NCI-H2171 (cell line): ENCODE measurements at regions not wholly inside any gene's neighbourhood (a gene's known extent, or its start where the extent isn't known, plus 50 kb on each side); places are given as distances from the start of the nearest gene placed in this dataset.
"Not testable (repeated sequence)": the region's sequence is repeated elsewhere in the genome, so short reads cannot be mapped to it uniquely, and the experiment has no call there.

Experiments
- DNase-seq: peaks from one replicate; lab custom pipeline; 2025; lab: John Stamatoyannopoulos, UW

DNA sequence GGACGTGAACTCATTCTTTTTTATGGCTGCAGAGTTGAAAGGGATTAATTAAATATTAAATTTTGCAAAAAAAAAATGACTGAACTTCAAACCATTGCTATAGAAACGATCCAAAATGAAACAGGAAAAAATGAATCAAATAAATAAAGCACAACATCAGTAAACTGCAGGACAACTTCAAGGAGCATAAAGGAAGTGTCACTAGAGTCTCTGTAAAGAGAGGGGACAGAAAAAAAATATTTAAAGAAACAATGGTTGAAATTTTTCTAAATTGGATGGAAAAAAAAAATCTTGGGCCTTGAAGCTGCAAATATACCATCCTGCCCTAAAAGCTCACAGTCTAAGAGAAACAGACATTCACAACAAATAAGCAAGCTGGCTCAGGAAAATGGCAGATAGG is 339.3 kb upstream of the INTU start:
- no peak for DNase-seq

DNA sequence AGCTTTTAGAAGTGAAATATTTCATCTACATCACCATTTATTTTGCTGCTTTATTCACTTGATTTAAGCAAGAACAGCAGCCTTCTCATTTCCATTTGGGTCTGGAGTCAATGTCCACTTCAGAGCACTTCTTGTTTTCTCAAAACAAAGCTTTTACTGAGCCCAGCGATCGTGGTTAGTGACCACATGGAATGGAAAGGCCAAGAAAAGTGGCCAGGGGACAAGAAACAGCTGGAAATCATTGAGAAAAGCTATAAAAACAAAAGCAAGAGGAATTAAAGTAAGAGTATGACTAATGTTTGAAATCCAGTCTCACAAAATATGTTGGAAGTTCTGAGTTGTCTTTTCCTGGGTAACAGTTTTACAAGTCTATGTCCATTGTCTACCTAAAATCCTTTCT is 328.4 kb upstream of the INTU start:
- no peak for DNase-seq

DNA sequence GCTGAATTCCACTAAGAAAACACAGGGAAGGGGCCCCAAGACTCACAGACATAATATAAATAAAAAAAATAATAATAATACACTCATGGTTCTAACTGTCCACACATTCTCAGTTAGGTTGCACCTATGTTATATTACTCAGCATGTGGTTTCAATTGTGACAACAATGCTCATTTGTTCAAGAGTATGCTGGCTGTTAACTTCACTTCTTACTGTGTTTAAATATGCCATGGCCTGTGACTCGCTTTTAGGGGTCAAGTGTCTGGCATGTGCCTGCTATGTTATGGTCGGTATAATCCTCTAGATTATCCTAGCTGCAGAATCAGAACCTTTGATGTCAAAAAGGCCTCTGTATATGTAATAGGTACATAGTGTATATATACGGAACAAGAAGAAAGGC is 324.8 kb upstream of the INTU start:
- no peak for DNase-seq

DNA sequence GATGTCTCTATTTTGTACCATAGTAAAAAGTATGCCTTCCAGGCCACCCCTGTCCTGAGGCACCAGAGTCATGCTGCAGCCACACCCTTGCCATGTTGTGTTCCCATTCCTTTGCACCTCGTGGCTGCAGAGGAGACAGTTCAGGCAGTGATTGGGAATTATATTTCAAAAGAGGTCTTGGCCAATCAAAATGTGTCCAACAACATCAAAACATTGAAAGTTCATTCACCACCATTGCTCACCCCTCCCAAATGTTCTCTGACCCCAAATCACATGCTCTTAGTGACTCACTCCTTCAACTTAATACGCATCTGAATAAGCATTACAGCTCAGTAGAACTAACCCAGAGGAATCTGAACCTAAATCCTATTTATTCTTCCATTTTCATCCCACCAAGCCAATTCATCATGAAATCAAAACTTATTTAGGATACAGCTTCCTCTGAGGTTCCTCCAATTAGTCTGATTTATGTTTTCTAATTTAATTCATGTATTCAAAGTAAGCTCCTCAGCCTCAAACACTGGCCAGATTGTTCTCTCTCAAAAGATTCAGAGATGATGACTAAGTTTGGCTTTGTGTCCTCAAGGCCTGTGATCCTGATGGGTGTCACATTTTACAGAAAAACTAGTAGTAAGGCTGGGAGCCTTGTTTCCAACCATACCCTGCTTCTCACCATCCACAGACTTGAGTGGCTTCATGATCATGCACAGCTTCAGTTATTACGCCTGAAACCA is 323.2 kb upstream of the INTU start:
- no peak for DNase-seq

DNA sequence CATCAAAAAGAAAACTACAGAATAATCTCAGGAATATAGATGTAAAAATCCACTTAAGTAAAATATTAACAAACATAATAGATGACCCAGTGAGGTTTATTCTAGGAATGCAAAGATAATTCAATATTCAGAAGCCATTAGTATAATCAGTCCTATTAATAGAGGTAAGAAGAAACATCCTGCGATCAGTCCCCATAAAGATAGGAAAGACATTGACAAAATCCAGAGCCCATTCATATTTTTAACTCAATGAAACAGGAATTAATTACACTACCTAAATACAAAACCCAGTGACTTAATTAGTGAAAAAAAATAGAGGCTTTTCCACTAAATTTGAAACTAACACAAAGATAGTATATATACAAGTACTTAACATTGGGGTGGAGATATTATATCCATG is 321.4 kb upstream of the INTU start:
- DNase-seq, result no peak

DNA sequence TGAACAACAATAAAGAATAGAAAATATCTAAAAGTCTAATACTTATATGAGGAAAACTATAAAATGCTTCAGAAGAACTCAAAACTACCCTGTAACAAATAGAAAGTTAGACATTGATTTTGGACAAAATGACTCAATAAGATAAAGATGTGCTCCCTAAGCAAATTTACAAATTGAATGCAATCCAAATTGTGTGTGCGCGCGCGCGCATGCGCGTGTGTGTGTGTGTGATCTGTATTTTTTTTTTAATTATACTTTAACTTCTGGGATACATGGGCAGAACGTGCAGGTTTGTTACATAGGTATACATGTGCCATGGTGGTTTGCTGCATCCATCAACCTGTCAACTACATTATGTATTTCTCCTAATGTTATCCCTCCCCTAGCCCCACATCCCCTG is 320.8 kb upstream of the INTU start:
- no peak for DNase-seq

DNA sequence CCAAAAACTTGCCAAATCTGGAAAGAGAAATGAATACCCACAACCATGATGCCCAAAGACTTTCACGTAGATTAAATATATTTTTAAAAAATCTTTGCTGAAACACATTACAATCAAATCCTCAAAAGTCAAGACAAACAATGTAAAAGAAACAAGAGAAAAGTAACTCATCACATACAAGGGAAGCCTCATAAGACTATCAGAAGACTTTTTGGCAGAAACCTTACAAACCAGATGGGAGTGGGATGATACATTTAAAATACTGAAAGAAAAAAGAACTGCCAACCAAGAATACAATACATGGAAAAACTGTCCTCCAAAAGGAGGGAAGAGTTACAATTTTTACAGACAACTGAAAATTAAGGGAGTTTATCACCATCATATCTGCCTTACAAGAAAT is 319.0 kb upstream of the INTU start:
- DNase-seq, result no peak

DNA sequence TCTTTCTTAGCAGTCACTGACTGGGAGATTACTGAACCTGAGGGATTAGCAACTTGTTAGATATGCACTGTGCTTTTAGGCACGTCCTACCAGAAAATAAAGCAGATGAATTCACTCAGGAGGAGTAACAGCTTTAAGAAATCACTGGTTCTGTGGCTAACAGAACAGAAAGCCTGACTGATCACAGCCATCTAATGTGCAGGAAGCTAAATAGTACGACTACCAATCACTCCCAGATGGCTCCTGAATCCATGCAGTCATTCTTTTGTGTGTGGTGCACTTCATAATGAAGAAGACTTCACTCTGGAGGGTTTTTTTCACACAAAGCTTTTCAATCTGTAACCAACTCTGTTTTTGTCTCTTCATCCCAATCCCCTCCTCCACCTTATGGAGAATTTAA is 305.3 kb upstream of the INTU start:
- DNase-seq, result no peak

DNA sequence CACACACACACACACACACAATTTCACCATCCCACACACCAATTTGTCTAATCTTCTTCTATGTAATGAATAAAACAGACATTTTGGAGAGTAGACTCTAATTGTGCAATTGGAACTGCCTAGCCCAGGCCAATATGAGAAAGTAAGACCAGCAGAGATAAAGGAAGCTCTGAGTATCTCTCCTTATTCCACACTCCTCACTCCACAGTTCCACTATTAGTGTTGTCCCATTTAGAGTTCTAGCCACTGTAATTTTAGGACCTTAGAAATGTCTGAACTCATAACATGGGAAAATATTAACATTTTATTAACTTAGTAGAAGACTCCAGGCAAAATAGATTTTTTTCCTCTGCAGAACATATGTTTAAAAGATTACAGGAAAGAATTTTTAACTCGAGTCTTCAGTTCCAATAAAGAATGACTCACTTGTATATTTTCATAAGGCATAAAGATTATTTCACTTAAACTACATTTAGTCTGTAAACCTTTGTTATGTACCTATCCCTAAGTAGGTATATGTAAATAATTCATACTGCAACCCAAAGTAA is 297.6 kb upstream of the INTU start:
- no peak for DNase-seq

DNA sequence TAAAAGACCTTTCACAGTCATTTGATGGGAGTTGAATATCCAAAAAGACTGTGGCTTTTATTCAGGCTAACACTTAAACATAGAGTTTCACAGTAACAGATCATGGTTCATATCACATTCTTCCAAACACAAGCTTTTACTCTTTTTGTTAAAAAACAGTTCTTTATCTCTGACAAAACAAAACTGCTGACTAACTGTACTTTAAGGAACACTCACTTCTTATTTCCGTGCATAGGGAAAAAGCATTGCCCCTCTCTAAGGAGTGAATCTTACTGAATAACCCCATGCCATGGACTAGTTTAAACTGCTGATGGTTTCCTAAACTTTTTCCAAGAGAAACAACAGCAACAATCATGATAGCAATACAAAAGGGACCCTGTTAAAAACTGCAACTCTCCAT is 297.0 kb upstream of the INTU start:
- DNase-seq, result no peak

DNA sequence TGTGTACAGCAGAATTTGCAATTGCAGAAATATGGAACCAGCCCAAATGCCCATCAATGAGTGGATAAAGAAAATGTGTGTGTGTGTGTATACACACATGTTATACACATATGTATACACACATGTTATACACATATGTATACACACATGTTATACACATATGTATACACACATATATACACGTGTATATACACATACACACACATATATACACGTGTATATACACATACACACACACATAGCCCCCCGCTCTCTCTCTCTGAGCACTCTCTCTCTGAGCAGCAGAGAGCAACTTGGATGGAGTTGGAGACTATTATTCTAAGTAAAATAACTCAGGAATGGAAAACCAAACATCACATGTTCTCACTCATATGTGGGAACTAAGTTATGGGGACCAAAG is 289.6 kb upstream of the INTU start:
- not testable (repeated sequence) for DNase-seq

DNA sequence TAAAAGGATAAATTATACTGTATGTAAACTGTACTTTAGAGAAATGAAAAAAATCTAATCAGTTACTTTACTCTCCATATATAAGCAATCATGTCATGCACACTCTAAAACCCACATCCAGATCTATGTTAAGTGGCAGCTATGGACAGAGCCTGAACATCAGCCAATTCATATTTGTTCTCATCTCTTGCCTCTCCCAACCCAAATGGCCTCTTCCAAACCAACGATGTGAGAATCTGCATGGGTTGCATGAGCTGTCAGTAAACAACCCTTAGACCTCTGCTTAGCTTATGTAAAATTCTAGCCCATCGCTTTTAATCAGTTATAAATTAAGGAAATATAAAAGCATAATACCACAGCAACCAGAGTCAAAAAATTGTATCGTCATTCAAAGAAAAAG is 288.7 kb upstream of the INTU start:
- no peak for DNase-seq

DNA sequence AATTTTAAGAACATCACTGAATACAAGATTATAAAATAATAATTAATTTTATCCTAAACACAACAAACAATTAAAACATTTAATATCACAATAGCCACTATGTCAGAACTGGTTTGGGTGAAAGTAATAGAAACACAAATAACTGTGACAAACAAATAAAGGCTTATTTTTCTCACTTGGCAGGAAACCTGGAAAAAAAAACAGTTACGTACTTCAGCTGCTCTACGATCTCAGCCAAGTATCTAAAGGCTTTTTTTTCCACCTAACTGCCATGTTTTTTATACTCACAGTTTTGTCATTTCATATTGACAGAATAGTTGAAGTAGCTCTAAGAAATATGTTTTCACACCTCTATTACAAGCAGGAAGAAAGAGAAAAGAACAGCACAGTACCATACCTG is 284.8 kb upstream of the INTU start:
- DNase-seq, result no peak

DNA sequence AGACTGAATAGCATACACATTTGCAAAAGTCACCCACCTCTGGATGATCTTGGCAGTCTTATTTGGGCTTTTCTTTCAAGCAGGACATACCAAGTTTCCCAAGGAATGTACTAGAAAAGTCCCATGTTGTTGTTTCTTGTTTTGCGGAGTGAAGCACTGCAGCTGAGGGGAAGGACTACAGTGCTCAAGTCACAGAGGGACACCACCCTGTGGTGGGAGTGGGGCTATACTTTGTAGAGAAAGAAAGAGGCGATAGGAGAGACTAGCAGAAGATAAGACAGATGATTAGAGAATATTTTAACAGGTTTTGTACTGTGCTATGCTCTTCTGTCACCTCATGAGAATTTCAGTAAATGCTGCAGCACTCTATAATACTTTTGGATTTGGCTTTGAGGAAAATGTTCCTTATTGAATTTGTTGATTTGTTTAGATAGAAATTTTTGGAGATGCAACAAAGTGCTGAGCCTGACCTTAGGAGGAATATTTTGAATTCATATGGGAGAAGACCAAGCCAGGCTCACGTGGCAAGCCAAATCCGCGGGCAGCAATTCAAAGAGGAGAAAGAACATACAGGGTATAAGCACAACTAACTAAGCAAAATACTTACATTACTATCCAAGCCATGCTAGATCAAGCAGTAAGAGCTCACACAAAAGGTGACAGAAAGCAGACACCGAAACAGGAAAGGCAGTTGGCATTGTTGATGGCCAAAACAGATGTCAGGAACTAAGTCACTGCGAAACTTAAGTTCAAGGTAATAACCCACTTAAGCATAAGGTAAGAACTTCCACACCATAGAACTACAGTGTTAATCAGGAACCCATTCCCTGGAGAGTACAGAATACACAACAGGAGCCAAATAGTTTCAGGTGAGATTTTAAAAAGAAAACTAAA is 280.3 kb upstream of the INTU start:
- no peak for DNase-seq

DNA sequence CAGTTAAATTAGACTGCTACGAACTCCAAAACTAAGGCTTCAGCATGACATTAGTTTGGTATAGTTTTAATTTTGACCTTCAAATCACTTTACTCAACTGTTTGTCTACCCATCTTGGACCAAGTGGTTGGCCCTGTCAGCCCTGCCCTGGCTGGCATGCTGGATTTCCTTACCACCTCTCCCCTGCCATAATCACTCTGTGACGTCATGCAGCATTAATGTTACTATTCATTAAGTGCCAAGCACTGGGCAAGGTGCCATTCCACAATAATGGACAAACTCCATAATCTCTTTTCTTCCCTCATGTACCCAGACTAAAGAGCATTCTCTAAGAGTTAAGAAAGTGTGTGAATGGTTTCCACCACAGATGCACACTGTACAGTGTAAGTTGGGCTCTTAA is 277.0 kb upstream of the INTU start:
- no peak for DNase-seq

DNA sequence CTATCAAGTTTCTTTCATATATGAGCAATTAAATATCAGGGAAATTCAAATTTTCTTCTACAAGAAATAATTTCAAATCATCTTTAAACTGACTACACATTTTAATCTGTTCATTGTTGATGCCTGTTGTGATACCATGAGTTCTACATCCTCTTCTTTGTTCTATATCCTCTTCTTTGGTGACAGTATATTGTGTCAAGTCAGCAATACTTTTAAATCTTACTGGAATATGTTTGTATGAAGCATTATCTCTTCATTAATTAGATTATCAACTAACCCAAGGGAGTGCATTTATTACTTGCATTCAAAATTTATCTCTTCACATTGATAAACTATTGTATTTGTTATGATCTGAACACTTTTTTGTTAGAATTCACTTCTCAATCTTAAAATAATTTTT is 275.0 kb upstream of the INTU start:
- no peak for DNase-seq

DNA sequence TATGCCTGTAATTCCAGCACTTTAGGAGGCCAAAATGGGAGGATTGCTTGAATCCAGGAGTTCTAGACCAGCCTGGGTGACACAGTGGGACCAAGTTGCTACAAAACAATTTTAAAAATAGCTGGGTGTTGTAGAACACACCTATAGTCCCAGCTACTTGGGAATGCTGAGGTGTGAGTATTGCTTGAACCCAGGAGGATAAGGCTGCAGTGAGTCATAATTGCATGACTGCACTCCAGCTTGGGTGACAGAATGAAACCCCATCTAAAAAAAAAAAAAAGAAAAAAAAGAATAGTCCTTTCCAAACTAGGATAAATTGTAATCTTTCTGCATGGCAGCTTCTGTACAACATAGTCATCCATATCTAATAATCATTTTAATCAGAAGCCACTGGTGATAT is 270.1 kb upstream of the INTU start:
- DNase-seq, result no peak

DNA sequence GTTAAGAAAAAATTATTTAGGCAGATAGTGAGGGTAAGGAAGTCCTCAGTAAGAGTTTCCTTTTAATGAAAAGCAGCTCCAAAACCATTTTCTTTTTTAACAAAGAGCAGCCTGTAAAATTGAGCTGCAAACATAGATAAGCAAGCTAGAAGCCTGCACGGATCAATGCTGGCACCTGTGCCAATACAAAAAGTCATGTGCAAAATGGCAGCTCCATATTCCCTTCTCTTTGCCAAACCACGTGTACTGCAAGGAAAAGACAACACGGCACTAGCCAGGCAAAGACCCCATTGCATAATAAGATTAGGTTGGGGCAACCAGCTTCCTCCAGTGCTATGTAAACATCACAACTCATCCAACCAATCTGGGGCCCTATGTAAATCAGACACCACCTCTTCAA is 268.4 kb upstream of the INTU start:
- DNase-seq, result no peak

DNA sequence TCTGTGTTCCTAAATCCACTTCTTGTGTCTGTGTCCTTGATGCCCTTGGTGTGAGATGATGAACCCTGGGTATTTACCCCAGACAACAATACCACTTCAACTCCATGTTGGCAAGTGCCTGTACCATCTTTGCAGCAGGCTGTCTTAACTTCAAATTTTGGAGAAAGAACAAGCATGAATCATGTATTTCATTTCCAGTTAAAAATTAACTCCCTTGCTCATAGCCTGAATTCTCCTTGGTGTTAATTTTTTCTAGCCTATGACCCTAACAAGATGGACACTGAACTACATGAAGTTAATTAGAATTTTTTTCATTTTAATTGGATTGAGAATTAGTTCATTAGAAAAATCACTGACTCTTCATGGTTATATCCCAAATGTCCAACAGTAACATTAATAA is 267.8 kb upstream of the INTU start:
- no peak for DNase-seq

DNA sequence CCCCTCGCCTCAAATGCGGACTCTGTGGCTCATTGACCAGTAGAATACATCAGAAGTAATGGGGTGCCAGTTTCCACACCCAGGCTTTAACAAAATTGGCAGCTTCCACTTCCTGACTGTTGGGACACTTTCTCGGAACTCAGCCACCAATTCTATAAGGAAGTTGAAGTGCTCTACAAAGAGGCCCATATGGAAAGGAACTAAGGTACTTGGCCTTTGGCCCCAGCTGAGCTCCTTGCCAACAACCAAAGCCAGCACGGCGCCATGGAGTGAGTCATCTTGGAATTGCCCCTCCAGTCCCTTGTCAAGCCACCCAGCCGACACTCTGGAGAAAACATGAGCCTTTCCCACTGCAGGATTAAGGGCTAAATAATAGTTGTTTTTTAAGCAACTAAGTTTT is 262.2 kb upstream of the INTU start:
- DNase-seq, result no peak

DNA sequence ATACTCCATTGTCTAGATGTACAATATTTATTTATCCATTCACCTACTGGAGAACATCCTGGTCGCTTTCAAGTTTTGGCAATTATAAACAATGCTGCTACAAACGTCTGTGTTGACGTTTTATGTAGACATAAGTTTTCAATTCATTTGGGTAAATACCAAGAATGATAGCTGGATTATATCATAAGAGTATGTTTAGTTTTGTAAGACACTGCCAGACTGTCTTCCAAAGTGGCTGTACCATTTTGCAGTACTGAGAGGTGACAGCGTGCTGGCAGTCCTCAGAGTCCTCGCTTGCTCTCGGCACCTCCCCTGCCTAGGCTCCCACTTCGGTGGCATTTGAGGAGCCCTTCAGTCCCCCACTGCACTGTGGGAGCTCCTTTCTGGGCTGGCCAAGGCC is 253.3 kb upstream of the INTU start:
- no peak for DNase-seq

DNA sequence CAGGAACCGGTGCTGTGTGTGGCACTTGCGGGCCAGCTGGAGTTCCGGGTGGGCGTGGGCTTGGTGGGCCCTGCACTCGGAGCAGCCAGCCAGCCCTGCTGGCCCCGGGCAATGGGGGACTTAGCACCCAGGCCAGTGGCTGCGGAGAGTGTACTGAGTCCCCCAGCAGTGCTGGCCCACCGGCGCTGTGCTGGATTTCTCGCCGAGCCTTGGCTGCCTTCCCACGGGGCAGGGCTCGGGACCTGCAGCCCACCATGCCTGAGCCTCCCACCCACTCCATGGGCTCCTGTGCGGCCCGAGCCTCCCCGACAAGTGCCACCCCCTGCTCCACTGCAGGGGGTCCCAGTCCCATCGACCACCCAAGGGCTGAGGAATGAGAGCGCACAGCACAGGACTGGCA is 252.8 kb upstream of the INTU start:
- not testable (repeated sequence) for DNase-seq

DNA sequence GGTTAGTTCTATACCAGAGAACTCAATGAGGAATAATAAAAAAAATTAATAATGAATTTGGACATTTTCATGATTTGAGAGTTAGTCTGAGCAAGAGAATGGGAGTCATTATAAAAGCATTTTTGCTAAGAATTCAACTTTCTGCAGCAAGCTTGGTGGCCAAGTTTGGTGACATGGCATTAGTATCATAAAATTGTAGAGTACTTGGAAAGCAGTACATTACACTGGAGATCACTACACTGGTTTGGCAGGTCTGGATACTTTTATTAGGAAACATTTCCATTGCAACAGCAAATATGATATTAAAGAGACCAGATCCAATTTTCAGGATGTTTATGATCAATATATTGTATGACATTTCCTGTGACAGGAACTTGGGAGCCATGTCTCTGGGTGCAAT is 249.1 kb upstream of the INTU start:
- no peak for DNase-seq
